ENCODE measurements at regions not wholly inside any gene's neighbourhood (a gene's known extent, or its start where the extent isn't known, plus 50 kb on each side); places are given as distances from the start of the nearest gene placed in this dataset.

GRCh38 chr10:70978816-70979480 is 90.6 kb upstream of the PCBD1 start:
- Histone ChIP-seq H3K27me3 (ENCODE audit: insufficient read depth) (no peaks in the 10 kb centered on the region; the same call in 1 of the 2 replicates), H3K79me2 (ENCODE audit: insufficient read depth) (no peaks in the 10 kb centered on the region), H3K9me2 (no peaks in the 10 kb centered on the region), H3K4me2 (no peak overlapping the region), H3K4me3 (ENCODE audit: low read depth in 2 of 2, low read length in 1 of 2) (no peak overlapping the region), H3K27ac (ENCODE audit: low read depth in 2 of 2, low read length in 1 of 2) (no peak overlapping the region), H3K9me3 (no peaks in the 10 kb centered on the region), H3F3A (replicated peaks; ENCODE audit: insufficient read depth) (no peaks in the 10 kb centered on the region), H2AFZ (ENCODE audit: low read depth) (no peak overlapping the region), H3K4me1 (ENCODE audit: control insufficient read depth in 1 of 2, insufficient read depth in 2 of 2, low read depth in 1 of 2, low read length in 1 of 2) (no peaks in the 10 kb centered on the region; a peak in 1 of 4 replicates), H3K36me3 (replicated peaks in 1 of 2; ENCODE audit: control insufficient read depth in 1 of 2, insufficient read depth in 2 of 2, low read length in 1 of 2) (no peaks in the 10 kb centered on the region), H3K9ac (no peak overlapping the region), H4K20me1 (ENCODE audit: insufficient read depth) (no peaks in the 10 kb centered on the region)
- ChIA-PET POLR2A (no interaction called here), CTCF (interaction anchor here (1.1 to 1.9 kb wide), 4 partner anchors 10 to 230 kb away, joined by 3 to 4 read pairs (median 4); no protein-coding TSS in a partner anchor)
- no peak for DNase-seq
- TF ChIP-seq IRF3 (IDR thresholded peaks at IDR 0.05; ENCODE audit: low read depth, low read length), result no peak
- TF ChIP-seq ELF1 (IDR thresholded peaks at IDR 0.05), result no peak
- TF ChIP-seq TEAD4 (IDR thresholded peaks at IDR 0.05; ENCODE audit: borderline replicate concordance, insufficient read depth), result no peak
- TF ChIP-seq MEF2A (IDR thresholded peaks at IDR 0.05; ENCODE audit: borderline replicate concordance, low read depth), result no peak
- TF ChIP-seq EZH2phosphoT487 (IDR thresholded peaks at IDR 0.05; ENCODE audit: borderline replicate concordance, low read depth), result no peak
- TF ChIP-seq GABPA (IDR thresholded peaks at IDR 0.05; ENCODE audit: low read depth), result no peak
- no peak for TF ChIP-seq USF1 (IDR thresholded peaks at IDR 0.05; ENCODE audit: borderline replicate concordance, low read depth)
- no peak for TF ChIP-seq NRF1 (IDR thresholded peaks at IDR 0.05; ENCODE audit: low read depth, low read length)
- no peak for TF ChIP-seq FOXJ3 (CRISPR knock-in tag; IDR thresholded peaks at IDR 0.05)
- no peak for TF ChIP-seq PBX3 (IDR thresholded peaks at IDR 0.05)
- 56% methylated on average over 6 of the region's 8 CpGs for WGBS (ENCODE audit: low lambda C conversion rate)

- no peaks in the 10 kb centered on the region for H3K9me3 ChIP-seq
- no peaks in the 10 kb centered on the region; a peak in 1 of 4 replicates for H3K4me1 ChIP-seq (ENCODE audit: control insufficient read depth in 1 of 2, insufficient read depth in 2 of 2, low read depth in 1 of 2, low read length in 1 of 2)
- no peaks in the 10 kb centered on the region for H3K79me2 ChIP-seq (ENCODE audit: insufficient read depth)
- H3K36me3 ChIP-seq (replicated peaks in 1 of 2; ENCODE audit: control insufficient read depth in 1 of 2, insufficient read depth in 2 of 2, low read length in 1 of 2), result no peaks in the 10 kb centered on the region
- ChIA-PET CTCF (no interaction called here), POLR2A (no interaction called here)
- H4K20me1 ChIP-seq (ENCODE audit: insufficient read depth), result no peaks in the 10 kb centered on the region
- WGBS (ENCODE audit: low lambda C conversion rate), result 41% methylated on average over 2 of the region's 2 CpGs
- no peaks in the 10 kb centered on the region; the same call in 1 of the 2 replicates for H3K27me3 ChIP-seq (ENCODE audit: insufficient read depth)
- H3K4me2 ChIP-seq, result no peak overlapping the region
- no peak for DNase-seq
- no peak overlapping the region for H2AFZ ChIP-seq (ENCODE audit: low read depth)
- H3K4me3 ChIP-seq (ENCODE audit: low read depth in 2 of 2, low read length in 1 of 2), result no peak overlapping the region
- no peak overlapping the region for H3K9ac ChIP-seq
- H3K27ac ChIP-seq (ENCODE audit: low read depth in 2 of 2, low read length in 1 of 2), result no peak overlapping the region
- H3F3A ChIP-seq (replicated peaks; ENCODE audit: insufficient read depth), result no peaks in the 10 kb centered on the region
- H3K9me2 ChIP-seq, result no peaks in the 10 kb centered on the region
- no peak for TF ChIP-seq NFIC (IDR thresholded peaks at IDR 0.05; ENCODE audit: borderline replicate concordance)
- TF ChIP-seq SIN3A (IDR thresholded peaks at IDR 0.05; ENCODE audit: borderline replicate concordance, low read depth, low read length), result no peak
- no peak for TF ChIP-seq NRF1 (IDR thresholded peaks at IDR 0.05; ENCODE audit: low read depth, low read length)
- TF ChIP-seq IRF3 (IDR thresholded peaks at IDR 0.05; ENCODE audit: low read depth, low read length), result no peak
- TF ChIP-seq RXRA (IDR thresholded peaks at IDR 0.05; ENCODE audit: borderline replicate concordance, low read depth), result no peak
- no peak for TF ChIP-seq GATA2 (CRISPR knock-in tag; IDR thresholded peaks at IDR 0.05)
- no peak for TF ChIP-seq SMC3 (IDR thresholded peaks at IDR 0.05; ENCODE audit: low read depth, low read length)
- TF ChIP-seq FOSL2 (IDR thresholded peaks at IDR 0.05; ENCODE audit: borderline replicate concordance, low read depth), result no peak
- no peak for TF ChIP-seq CTCF (IDR thresholded peaks at IDR 0.05)
- no peak for TF ChIP-seq RAD21 (IDR thresholded peaks at IDR 0.05; ENCODE audit: low read length)
- TF ChIP-seq EZH2phosphoT487 (IDR thresholded peaks at IDR 0.05; ENCODE audit: borderline replicate concordance, low read depth), result no peak
- no peak for TF ChIP-seq TAF1 (IDR thresholded peaks at IDR 0.05; ENCODE audit: borderline replicate concordance, low read depth, low read length)
Measured at GRCh38 chr10:70980687-70981086, 92.3 kb upstream of the PCBD1 start.
